T-helper 2 cell (primary cell): ENCODE measurements at regions not wholly inside any gene's neighbourhood (a gene's known extent, or its start where the extent isn't known, plus 50 kb on each side); places are given as distances from the start of the nearest gene placed in this dataset.
A peak's percentile ranks its signal among the peaks of the same experiment; 100 is the strongest.

Source experiments
- DNase-seq, 5 experiments: peaks; one replicate each; pipeline versions ENCODE4 v3.0.0 to v3.0.0-alpha.2; 2012 to 2022

- DNase-seq, result no peak
Observed at GRCh38 chr5:158436271-158437065, 577.5 kb upstream of the CLINT1 start.

GRCh38 chr5:158435161-158435616 is 576.2 kb upstream of the CLINT1 start:
- peak in 1 of 5 experiments; percentile 81 for DNase-seq

- peak in 1 of 5 experiments; percentile 35 for DNase-seq
Observed at GRCh38 chr5:158434749-158435148, 575.8 kb upstream of the CLINT1 start.

GRCh38 chr5:158433634-158434033 is 574.7 kb upstream of the CLINT1 start:
- no peak for DNase-seq

- DNase-seq, result peak in 1 of 5 experiments; percentile 18
Observed at GRCh38 chr5:158431369-158432029, 572.6 kb upstream of the CLINT1 start.

- no peak for DNase-seq
Observed at GRCh38 chr5:158430798-158431167, 571.8 kb upstream of the CLINT1 start.

GRCh38 chr5:158430166-158430797 is 571.3 kb upstream of the CLINT1 start:
- DNase-seq, result no peak

- DNase-seq, result no peak
Observed at GRCh38 chr5:158429564-158429963, 570.6 kb upstream of the CLINT1 start.

GRCh38 chr5:158423623-158424200 is 564.8 kb upstream of the CLINT1 start:
- DNase-seq, result no peak

GRCh38 chr5:158422653-158423515 is 563.9 kb upstream of the CLINT1 start:
- no peak for DNase-seq

GRCh38 chr5:158421319-158421718 is 562.4 kb upstream of the CLINT1 start:
- DNase-seq, result no peak

- no peak for DNase-seq
Observed at GRCh38 chr5:158419186-158419585, 560.2 kb upstream of the CLINT1 start.

- DNase-seq, result no peak
Observed at GRCh38 chr5:158414780-158415179, 555.8 kb upstream of the CLINT1 start.

- DNase-seq, result no peak
Observed at GRCh38 chr5:158414333-158414762, 555.4 kb upstream of the CLINT1 start.

- DNase-seq, result no peak
Observed at GRCh38 chr5:158413122-158413680, 554.3 kb upstream of the CLINT1 start.

- DNase-seq, result no peak
Observed at GRCh38 chr5:158410976-158411375, 552.0 kb upstream of the CLINT1 start.

- no peak for DNase-seq
Observed at GRCh38 chr5:158409507-158409906, 550.6 kb upstream of the CLINT1 start.

GRCh38 chr5:158407824-158408195 is 548.9 kb upstream of the CLINT1 start:
- DNase-seq, result no peak

- peak in 1 of 5 experiments; percentile 10 for DNase-seq
Observed at GRCh38 chr5:158406884-158407823, 548.2 kb upstream of the CLINT1 start.

- no peak for DNase-seq
Observed at GRCh38 chr5:158398360-158399201, 539.6 kb upstream of the CLINT1 start.
